HEK293 (cell line): ENCODE measurements at regions not wholly inside any gene's neighbourhood (a gene's known extent, or its start where the extent isn't known, plus 50 kb on each side); places are given as distances from the start of the nearest gene placed in this dataset.

ENCODE experiments used
- CTCF ChIA-PET: fragments of 350-600 bp; formaldehyde crosslinking; extraction: SDS; loops from one replicate; lab custom pipeline; 2021; ENCODE audit warnings: antibody characterized with exemption; lab: Yijun Ruan, JAX
- POLR2A ChIA-PET: fragments of 300-600 bp; formaldehyde crosslinking; extraction: SDS; loops from one replicate; lab custom pipeline; 2020; ENCODE audit warnings: antibody characterized with exemption, inconsistent platforms; lab: Yijun Ruan, JAX
- H3K27ac ChIP-seq: fragments of 200-500 bp; sonication (Bioruptor generic); 2 replicates; pipeline ENCODE4 v1.5.1; 2014; ENCODE audit warnings: low read depth, low read length, control low read depth, inconsistent platforms; ENCODE audit errors: extremely low read depth
- H3K36me3 ChIP-seq, 2 experiments: fragments of 200-500 bp in 1 of 2; sonication (Bioruptor generic) in 1 of 2; 1 replicate in 1 of 2; 2 replicates in 1 of 2; pipeline ENCODE4 v1.5.1; 2014 to 2017; ENCODE audit warnings: inconsistent platforms in 2 of 2, low read length in 2 of 2; ENCODE audit not compliant: control insufficient read depth in 2 of 2, insufficient read depth in 1 of 2
- H3K4me1 ChIP-seq: fragments of 200-500 bp; sonication (Bioruptor generic); 2 replicates; pipeline ENCODE4 v1.5.1; 2014; ENCODE audit warnings: mild to moderate bottlenecking, low read length, inconsistent platforms; ENCODE audit not compliant: control insufficient read depth, insufficient read depth
- H3K4me3 ChIP-seq: 2 replicates; pipeline ENCODE4 v1.5.1; 2011; ENCODE audit warnings: low read depth, mild to moderate bottlenecking, control low read depth, low read length, moderate library complexity
- H3K9me3 ChIP-seq: fragments of 200-500 bp; sonication (Bioruptor generic); 2 replicates; pipeline ENCODE4 v1.5.1; 2014; ENCODE audit warnings: low read depth, low read length, inconsistent platforms; ENCODE audit not compliant: control insufficient read depth, insufficient read depth
- KLF1 ChIP-seq: fragments of 450-650 bp; formaldehyde crosslinking; IDR thresholded peaks from 2 replicates; pipeline ENCODE4 v1.5.1; 2016; ENCODE audit warnings: missing biosample characterization, missing genetic modification characterization
- KLF9 ChIP-seq: fragments of 450-650 bp; formaldehyde crosslinking; IDR thresholded peaks from 2 replicates; pipeline ENCODE4 v1.5.1; 2016; ENCODE audit warnings: missing biosample characterization, missing genetic modification characterization, low read depth
- RBAK ChIP-seq: fragments of 450-650 bp; formaldehyde crosslinking; IDR thresholded peaks from 2 replicates; pipeline ENCODE4 v1.5.1; 2016; ENCODE audit warnings: missing biosample characterization, missing genetic modification characterization
- ZBTB21 ChIP-seq: fragments of 450-650 bp; formaldehyde crosslinking; IDR thresholded peaks from 2 replicates; pipeline ENCODE4 v1.5.1; 2017; ENCODE audit warnings: missing biosample characterization, missing genetic modification characterization
- ZBTB7A ChIP-seq: fragments of 450-650 bp; formaldehyde crosslinking; IDR thresholded peaks from 2 replicates; pipeline ENCODE4 v1.5.1; 2016; ENCODE audit warnings: low read depth, missing biosample characterization, missing genetic modification characterization
- ZNF155 ChIP-seq: fragments of 450-650 bp; formaldehyde crosslinking; IDR thresholded peaks from 2 replicates; pipeline ENCODE4 v1.5.1; 2016; ENCODE audit warnings: missing biosample characterization, missing genetic modification characterization
- ZNF211 ChIP-seq: fragments of 450-650 bp; formaldehyde crosslinking; IDR thresholded peaks from 2 replicates; pipeline ENCODE4 v1.5.1; 2016; ENCODE audit warnings: low read depth, missing biosample characterization, missing genetic modification characterization
- ZNF221 ChIP-seq: fragments of 450-650 bp; formaldehyde crosslinking; IDR thresholded peaks from 2 replicates; pipeline ENCODE4 v1.5.1; 2017; ENCODE audit warnings: missing biosample characterization, missing genetic modification characterization, borderline replicate concordance
- ZNF501 ChIP-seq: fragments of 450-650 bp; formaldehyde crosslinking; IDR thresholded peaks from 2 replicates; pipeline ENCODE4 v1.5.1; 2016; ENCODE audit warnings: missing biosample characterization, missing genetic modification characterization
- ZNF549 ChIP-seq: fragments of 450-650 bp; IDR thresholded peaks from 2 replicates; pipeline ENCODE4 v1.5.1; 2018; ENCODE audit warnings: missing biosample characterization, missing genetic modification characterization, mild to moderate bottlenecking, inconsistent platforms, moderate library complexity
- ZNF596 ChIP-seq: fragments of 450-650 bp; IDR thresholded peaks from 2 replicates; pipeline ENCODE4 v1.5.0; 2018; ENCODE audit warnings: missing biosample characterization, mild to moderate bottlenecking, missing genetic modification characterization, moderate library complexity
- ZNF747 ChIP-seq: fragments of 450-650 bp; formaldehyde crosslinking; IDR thresholded peaks from 2 replicates; pipeline ENCODE4 v1.5.1; 2016; ENCODE audit warnings: missing biosample characterization, missing genetic modification characterization
- ZNF776 ChIP-seq: fragments of 450-650 bp; formaldehyde crosslinking; IDR thresholded peaks from 2 replicates; pipeline ENCODE4 v1.5.0; 2017; ENCODE audit warnings: missing biosample characterization, missing genetic modification characterization, borderline replicate concordance
- ZNF843 ChIP-seq: fragments of 450-650 bp; formaldehyde crosslinking; IDR thresholded peaks from 2 replicates; pipeline ENCODE4 v1.5.1; 2016; ENCODE audit warnings: missing biosample characterization, missing genetic modification characterization
- TF ChIP-seq, protein P1 (sequence below): fragments of 450-650 bp; formaldehyde crosslinking; IDR thresholded peaks from 2 replicates; pipeline ENCODE4 v1.5.1; 2016; ENCODE audit warnings: missing biosample characterization, missing genetic modification characterization
- TF ChIP-seq, protein P2 (sequence below): fragments of 450-650 bp; formaldehyde crosslinking; IDR thresholded peaks from 2 replicates; pipeline ENCODE4 v1.5.1; 2016; ENCODE audit warnings: missing biosample characterization, missing genetic modification characterization, low read depth
- TF ChIP-seq, protein P3 (sequence below): fragments of 450-650 bp; formaldehyde crosslinking; IDR thresholded peaks from 2 replicates; pipeline ENCODE4 v1.5.1; 2016; ENCODE audit warnings: missing biosample characterization, missing genetic modification characterization, borderline replicate concordance
- TF ChIP-seq, protein P4 (sequence below): fragments of 450-650 bp; formaldehyde crosslinking; IDR thresholded peaks from 2 replicates; pipeline ENCODE4; 2016; ENCODE audit warnings: missing biosample characterization, missing genetic modification characterization

DNA sequence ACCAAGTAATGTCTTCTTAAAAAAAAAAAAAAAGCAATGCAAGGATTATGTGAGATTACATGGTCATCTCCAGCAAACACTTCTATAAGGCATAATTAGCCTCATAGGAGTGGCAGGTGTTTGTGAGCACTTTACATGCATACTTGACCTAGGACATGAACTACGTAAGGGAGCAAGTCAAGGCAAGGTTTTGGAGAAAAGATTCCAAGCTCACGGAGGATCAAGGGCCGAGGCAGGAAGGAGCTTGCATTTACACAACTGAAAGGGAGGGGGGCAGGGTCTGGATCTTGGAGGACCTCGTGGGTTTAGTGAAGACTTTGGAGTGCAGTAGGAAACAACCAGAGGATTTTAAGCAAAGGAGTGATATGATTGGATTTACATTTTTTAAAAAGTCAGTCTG, 112.5 kb downstream of the CCER1 start:
- ChIA-PET CTCF (interaction anchor here (0.6 kb wide), 1 partner anchor 1798 kb away, joined by 3 read pairs; no protein-coding TSS in a partner anchor), POLR2A (interaction anchor here (0.6 kb wide), 1 partner anchor 1021 kb away, joined by 5 read pairs; no protein-coding TSS in a partner anchor)
- Histone ChIP-seq H3K4me3 (no peak overlapping the region), H3K36me3 (no peaks in the 10 kb centered on the region), H3K4me1 (no peaks in the 10 kb centered on the region), H3K9me3 (no peaks in the 10 kb centered on the region), H3K27ac (no peak overlapping the region)
- TF ChIP-seq RBAK (tag by site-specific recombination) (no peak), ZNF596 (tag by site-specific recombination) (no peak), ZNF155 (tag by site-specific recombination) (no peak), ZNF221 (no peak), KLF1 (no peak), ZNF501 (tag by site-specific recombination) (no peak), ZNF843 (tag by site-specific recombination) (no peak), ZNF776 (tag by site-specific recombination) (no peak), ZNF747 (tag by site-specific recombination) (no peak), ZNF211 (tag by site-specific recombination) (no peak), ZNF549 (tag by site-specific recombination) (no peak), ZBTB21 (no peak), ZBTB7A (tag by site-specific recombination) (no peak), KLF9 (tag by site-specific recombination) (no peak)
- TF ChIP-seq, protein P1, sequence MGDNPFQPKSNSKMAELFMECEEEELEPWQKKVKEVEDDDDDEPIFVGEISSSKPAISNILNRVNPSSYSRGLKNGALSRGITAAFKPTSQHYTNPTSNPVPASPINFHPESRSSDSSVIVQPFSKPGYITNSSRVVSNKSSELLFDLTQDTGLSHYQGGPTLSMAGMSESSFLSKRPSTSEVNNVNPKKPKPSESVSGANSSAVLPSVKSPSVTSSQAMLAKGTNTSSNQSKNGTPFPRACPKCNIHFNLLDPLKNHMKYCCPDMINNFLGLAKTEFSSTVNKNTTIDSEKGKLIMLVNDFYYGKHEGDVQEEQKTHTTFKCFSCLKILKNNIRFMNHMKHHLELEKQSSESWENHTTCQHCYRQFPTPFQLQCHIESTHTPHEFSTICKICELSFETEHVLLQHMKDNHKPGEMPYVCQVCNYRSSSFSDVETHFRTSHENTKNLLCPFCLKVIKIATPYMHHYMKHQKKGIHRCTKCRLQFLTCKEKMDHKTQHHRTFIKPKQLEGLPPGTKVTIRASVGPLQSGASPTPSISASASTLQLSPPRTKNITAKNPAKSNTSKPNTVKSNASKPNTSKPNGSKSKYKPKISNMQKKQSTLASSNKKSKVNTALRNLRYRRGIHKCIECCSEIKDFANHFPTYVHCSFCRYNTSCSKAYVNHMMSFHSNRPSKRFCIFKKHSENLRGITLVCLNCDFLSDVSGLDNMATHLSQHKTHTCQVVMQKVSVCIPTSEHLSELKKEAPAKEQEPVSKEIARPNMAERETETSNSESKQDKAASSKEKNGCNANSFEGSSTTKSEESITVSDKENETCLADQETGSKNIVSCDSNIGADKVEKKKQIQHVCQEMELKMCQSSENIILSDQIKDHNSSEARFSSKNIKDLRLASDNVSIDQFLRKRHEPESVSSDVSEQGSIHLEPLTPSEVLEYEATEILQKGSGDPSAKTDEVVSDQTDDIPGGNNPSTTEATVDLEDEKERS (tag by site-specific recombination), result no peak
- TF ChIP-seq, protein P2, sequence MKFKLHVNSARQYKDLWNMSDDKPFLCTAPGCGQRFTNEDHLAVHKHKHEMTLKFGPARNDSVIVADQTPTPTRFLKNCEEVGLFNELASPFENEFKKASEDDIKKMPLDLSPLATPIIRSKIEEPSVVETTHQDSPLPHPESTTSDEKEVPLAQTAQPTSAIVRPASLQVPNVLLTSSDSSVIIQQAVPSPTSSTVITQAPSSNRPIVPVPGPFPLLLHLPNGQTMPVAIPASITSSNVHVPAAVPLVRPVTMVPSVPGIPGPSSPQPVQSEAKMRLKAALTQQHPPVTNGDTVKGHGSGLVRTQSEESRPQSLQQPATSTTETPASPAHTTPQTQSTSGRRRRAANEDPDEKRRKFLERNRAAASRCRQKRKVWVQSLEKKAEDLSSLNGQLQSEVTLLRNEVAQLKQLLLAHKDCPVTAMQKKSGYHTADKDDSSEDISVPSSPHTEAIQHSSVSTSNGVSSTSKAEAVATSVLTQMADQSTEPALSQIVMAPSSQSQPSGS (tag by site-specific recombination), result no peak
- TF ChIP-seq, protein P3, sequence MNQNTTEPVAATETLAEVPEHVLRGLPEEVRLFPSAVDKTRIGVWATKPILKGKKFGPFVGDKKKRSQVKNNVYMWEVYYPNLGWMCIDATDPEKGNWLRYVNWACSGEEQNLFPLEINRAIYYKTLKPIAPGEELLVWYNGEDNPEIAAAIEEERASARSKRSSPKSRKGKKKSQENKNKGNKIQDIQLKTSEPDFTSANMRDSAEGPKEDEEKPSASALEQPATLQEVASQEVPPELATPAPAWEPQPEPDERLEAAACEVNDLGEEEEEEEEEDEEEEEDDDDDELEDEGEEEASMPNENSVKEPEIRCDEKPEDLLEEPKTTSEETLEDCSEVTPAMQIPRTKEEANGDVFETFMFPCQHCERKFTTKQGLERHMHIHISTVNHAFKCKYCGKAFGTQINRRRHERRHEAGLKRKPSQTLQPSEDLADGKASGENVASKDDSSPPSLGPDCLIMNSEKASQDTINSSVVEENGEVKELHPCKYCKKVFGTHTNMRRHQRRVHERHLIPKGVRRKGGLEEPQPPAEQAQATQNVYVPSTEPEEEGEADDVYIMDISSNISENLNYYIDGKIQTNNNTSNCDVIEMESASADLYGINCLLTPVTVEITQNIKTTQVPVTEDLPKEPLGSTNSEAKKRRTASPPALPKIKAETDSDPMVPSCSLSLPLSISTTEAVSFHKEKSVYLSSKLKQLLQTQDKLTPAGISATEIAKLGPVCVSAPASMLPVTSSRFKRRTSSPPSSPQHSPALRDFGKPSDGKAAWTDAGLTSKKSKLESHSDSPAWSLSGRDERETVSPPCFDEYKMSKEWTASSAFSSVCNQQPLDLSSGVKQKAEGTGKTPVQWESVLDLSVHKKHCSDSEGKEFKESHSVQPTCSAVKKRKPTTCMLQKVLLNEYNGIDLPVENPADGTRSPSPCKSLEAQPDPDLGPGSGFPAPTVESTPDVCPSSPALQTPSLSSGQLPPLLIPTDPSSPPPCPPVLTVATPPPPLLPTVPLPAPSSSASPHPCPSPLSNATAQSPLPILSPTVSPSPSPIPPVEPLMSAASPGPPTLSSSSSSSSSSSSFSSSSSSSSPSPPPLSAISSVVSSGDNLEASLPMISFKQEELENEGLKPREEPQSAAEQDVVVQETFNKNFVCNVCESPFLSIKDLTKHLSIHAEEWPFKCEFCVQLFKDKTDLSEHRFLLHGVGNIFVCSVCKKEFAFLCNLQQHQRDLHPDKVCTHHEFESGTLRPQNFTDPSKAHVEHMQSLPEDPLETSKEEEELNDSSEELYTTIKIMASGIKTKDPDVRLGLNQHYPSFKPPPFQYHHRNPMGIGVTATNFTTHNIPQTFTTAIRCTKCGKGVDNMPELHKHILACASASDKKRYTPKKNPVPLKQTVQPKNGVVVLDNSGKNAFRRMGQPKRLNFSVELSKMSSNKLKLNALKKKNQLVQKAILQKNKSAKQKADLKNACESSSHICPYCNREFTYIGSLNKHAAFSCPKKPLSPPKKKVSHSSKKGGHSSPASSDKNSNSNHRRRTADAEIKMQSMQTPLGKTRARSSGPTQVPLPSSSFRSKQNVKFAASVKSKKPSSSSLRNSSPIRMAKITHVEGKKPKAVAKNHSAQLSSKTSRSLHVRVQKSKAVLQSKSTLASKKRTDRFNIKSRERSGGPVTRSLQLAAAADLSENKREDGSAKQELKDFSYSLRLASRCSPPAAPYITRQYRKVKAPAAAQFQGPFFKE (tag by site-specific recombination), result no peak
- TF ChIP-seq, protein P4, sequence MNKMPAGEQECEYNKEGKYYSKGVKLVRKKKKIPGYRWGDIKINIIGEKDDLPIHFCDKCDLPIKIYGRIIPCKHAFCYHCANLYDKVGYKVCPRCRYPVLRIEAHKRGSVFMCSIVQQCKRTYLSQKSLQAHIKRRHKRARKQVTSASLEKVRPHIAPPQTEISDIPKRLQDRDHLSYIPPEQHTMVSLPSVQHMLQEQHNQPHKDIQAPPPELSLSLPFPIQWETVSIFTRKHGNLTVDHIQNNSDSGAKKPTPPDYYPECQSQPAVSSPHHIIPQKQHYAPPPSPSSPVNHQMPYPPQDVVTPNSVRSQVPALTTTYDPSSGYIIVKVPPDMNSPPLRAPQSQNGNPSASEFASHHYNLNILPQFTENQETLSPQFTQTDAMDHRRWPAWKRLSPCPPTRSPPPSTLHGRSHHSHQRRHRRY (tag by site-specific recombination), result no peak
